HUES64 (cell line): ENCODE measurements at regions not wholly inside any gene's neighbourhood (a gene's known extent, or its start where the extent isn't known, plus 50 kb on each side); places are given as distances from the start of the nearest gene placed in this dataset.

Experiments used
- H3K27ac ChIP-seq: 2 replicates; pipeline ENCODE4 v1.7.0; 2013; ENCODE audit warnings: low read depth, low read length, inconsistent platforms
- H3K27me3 ChIP-seq: 2 replicates; pipeline ENCODE4 v1.6.1; 2013; ENCODE audit warnings: mild to moderate bottlenecking, low read length; ENCODE audit not compliant: insufficient read depth
- H3K36me3 ChIP-seq: 2 replicates; pipeline ENCODE4 v1.6.1; 2013; ENCODE audit warnings: mild to moderate bottlenecking, low read length; ENCODE audit not compliant: insufficient read depth
- H3K4me1 ChIP-seq: 2 replicates; pipeline ENCODE4 v1.6.1; 2013; ENCODE audit warnings: mild to moderate bottlenecking, low read length, moderate library complexity; ENCODE audit not compliant: insufficient read depth
- H3K4me3 ChIP-seq: 2 replicates; pipeline ENCODE4 v1.5.1; 2013; ENCODE audit warnings: mild to moderate bottlenecking, low read length, moderate library complexity
- H3K9ac ChIP-seq: 2 replicates; pipeline ENCODE4 v1.6.1; 2013; ENCODE audit warnings: mild to moderate bottlenecking, low read depth, low read length
- H3K9me3 ChIP-seq: 2 replicates; pipeline ENCODE4 v1.6.1; 2013; ENCODE audit warnings: low read depth, low read length; ENCODE audit not compliant: insufficient read depth
- WGBS: fragments of 150-250, 120-280 bp; methylation state at CpG from one replicate; pipeline ENCODE4 v1.1.7; 2013; ENCODE audit warnings: missing lambda C conversion rate; 5-methylcytosine and 5-hydroxymethylcytosine counted together

DNA sequence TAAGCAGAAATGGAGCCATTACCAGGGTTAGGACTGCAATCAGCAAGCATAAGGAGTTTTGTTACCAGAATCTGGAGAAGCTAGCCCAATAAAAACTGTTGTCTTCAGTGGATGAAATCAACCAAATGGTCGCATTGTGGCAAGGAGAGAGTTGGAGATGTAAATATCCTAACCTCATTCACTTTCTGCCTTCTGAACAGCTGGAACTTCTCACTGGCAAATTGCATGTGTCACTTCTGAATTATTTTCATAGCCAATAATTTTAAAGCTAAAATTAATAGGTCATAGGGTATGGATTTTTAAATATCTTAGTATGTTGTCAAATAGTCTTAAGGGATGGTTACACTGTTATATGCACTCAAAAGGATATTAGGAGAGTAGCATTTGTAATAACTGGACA lies 121.6 kb downstream of the SUCNR1 start:
- Histone ChIP-seq H3K27ac (no peak overlapping the region), H3K36me3 (no peaks in the 10 kb centered on the region)

DNA sequence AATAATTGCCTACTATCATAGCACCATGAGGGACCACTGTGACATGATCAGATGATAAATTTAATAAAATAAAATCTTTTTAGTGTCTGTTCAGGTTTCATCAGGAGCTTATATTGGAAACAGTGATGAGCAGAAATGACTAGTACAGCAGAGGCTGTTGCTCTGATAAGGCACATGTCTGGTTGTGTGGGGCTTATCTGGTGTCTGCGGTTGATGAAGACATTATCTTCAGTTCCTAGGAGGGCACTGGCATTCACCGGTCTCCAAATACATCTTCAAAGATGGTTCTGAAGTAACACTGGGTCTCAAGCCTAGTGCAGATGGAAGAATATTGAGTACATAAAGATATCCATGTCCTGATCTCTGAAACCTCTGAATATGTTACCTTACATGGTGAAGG lies 125.3 kb downstream of the SUCNR1 start:
- 96% methylated on average over 2 of the region's 2 CpGs for WGBS
- Histone ChIP-seq H3K4me1 (no peaks in the 10 kb centered on the region), H3K9me3 (no peaks in the 10 kb centered on the region), H3K9ac (no peak overlapping the region), H3K27ac (no peak overlapping the region), H3K27me3 (no peaks in the 10 kb centered on the region), H3K4me3 (no peak overlapping the region), H3K36me3 (no peaks in the 10 kb centered on the region)

More for the DNA sequence above, 121.6 kb downstream of the SUCNR1 start:
- Histone ChIP-seq H3K4me3 (no peak overlapping the region), H3K27me3 (no peaks in the 10 kb centered on the region), H3K4me1 (peaks cover 7% of the 10 kb centered on the region; the same call in 1 of the 2 replicates), H3K9ac (no peak overlapping the region), H3K9me3 (no peaks in the 10 kb centered on the region)
- 88% methylated on average over 1 of the region's 1 CpG for WGBS

DNA sequence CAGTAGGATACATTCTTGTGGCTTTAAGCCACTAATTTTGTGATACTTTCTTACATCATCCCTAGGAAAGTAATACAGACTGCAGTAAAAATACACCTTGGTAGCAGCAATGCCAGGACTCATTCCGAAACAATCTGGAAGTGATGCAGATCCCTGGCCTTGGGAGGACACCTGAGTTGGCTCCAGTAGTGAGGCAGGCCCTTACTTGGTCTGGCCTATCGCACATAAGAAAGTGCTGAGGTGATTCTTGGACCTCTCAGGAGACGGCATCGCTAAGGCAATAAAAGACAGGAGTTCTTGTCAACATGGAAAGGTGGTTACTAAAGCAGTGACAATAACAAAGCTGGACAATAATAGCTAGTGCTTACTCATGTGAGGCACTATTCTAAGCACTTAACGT lies 126.5 kb downstream of the SUCNR1 start:
- H3K9ac ChIP-seq, result no peak overlapping the region
- no peak overlapping the region for H3K27ac ChIP-seq
- no peaks in the 10 kb centered on the region for H3K36me3 ChIP-seq
- WGBS, result 95% methylated on average over 5 of the region's 5 CpGs
- H3K4me1 ChIP-seq, result no peaks in the 10 kb centered on the region
- H3K4me3 ChIP-seq, result no peak overlapping the region
- H3K9me3 ChIP-seq, result no peaks in the 10 kb centered on the region
- no peaks in the 10 kb centered on the region for H3K27me3 ChIP-seq

DNA sequence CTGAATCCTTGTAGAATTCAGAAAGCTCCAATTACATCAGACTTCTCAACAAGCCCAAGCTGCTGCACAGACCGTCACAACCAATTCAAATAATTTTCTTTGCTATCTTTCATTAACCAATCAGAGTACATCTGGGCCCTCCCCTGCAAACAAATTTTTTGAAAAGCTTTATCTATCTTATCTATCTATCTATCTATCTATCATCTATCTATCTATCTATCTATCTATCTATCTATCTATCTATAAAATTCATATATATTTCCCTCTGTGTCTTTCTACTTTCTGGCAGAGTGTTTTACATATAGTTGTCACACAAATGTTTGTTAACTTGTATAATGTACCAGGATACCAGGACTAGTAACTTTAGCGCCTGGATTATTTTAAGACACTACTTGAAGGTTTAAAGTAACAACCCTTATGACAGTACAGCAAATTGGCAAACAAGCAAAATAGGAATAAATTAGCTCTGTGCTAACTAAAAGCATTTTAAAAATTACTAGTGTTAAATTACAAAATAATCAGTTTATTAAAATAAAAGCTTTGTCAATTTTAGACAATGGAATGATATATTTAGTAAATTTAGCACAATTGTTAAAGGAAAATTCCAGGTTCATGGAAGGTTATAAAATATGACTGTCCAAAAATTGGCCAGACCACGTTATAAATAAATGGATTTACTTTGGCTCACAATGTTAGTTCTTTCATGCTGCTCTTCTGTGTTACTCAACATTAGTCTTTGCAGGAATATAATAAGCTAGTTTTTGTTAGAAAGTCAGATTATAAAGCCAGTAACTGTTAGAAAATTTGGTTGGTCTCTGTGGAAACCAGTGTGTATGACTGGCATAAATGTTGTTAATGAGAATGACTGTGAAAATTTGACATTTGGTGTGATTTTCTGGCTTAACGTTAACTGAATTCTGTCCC lies 138.6 kb downstream of the SUCNR1 start:
- Histone ChIP-seq H3K9me3 (no peaks in the 10 kb centered on the region), H3K4me3 (no peak overlapping the region), H3K27me3 (no peaks in the 10 kb centered on the region), H3K36me3 (no peaks in the 10 kb centered on the region), H3K9ac (no peak overlapping the region), H3K4me1 (no peaks in the 10 kb centered on the region), H3K27ac (no peak overlapping the region)
- WGBS, result 92% methylated on average over 4 of the region's 4 CpGs

DNA sequence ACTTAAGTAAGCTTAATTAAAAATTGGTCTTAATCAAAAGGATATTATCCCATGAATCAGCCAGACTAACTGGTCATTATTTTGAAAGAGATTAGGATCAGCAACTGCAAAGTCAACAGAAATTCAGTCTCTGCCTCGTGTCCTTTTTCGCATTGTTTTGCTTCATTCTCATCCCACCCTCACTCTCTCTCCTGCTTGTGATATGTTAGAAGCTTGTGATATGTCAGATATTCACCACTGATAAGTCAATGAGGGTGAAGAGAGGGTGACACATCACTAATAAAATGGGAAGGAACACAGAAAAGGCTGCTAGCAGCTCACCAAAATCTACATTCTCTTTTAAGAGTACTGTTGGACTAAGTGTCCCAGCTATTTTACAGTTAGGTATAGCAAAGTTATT lies 146.1 kb downstream of the SUCNR1 start:
- H3K4me3 ChIP-seq, result no peak overlapping the region
- no peaks in the 10 kb centered on the region for H3K9me3 ChIP-seq
- WGBS, result 93% methylated on average over 2 of the region's 2 CpGs
- no peak overlapping the region for H3K9ac ChIP-seq
- H3K27me3 ChIP-seq, result no peaks in the 10 kb centered on the region
- H3K4me1 ChIP-seq, result no peaks in the 10 kb centered on the region
- no peaks in the 10 kb centered on the region for H3K36me3 ChIP-seq
- H3K27ac ChIP-seq, result no peak overlapping the region

DNA sequence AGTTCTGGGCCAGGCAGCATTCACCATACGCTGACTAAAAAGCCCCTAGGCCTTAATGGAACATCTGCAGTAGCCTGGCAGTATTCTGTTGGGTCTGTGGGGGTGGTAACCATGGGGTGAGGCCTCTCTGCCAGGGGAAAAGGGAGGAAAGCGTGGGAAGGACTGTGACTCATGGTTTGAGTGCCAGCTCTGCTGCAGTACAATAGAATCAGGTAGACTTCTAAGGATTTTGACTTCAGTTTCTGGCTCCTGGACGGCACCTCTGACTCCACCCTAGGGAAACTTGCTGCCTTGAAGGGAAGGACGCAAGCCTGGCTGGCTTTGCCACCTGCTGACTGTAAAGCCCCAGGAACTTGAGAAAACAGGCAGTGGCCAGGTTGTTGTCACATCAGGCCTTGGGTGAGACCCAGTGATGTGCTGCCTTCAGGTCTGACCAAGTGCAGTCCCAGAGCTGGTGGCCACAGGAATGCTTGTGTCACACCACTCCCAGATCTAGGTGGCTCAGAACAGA lies 148.6 kb downstream of the SUCNR1 start:
- H3K9ac ChIP-seq, result no peak overlapping the region
- peaks cover 10% of the 10 kb centered on the region for H3K4me1 ChIP-seq
- 93% methylated on average over 4 of the region's 4 CpGs for WGBS
- H3K36me3 ChIP-seq, result no peaks in the 10 kb centered on the region
- no peaks in the 10 kb centered on the region for H3K27me3 ChIP-seq
- no peak overlapping the region for H3K27ac ChIP-seq
- H3K4me3 ChIP-seq, result no peak overlapping the region
- no peaks in the 10 kb centered on the region for H3K9me3 ChIP-seq

DNA sequence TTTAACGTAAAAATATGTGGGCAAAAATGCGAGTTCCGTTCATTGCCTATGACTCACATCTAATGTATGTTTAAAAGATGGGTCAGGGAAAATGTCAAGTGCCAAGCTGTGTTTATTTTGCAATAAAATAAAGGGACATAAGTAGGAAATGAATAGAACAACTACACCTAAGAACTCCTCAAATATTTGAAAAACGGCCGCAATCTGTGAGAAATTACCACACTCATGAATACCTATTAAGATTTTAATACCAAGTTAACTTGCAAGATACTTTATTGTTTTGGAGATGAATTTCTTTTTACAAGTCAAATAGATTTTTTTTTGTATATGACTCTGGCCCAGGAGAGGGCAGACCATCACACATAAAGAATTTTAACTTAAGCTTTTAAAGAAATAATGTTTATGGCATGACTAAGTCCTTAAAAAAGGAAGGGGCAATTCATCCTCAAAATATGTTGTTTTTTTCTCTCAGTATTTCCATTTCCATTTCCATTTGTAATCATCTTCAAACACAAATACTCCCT lies 152.7 kb downstream of the SUCNR1 start:
- Histone ChIP-seq H3K4me3 (no peak overlapping the region), H3K4me1 (peaks cover 10% of the 10 kb centered on the region), H3K9me3 (no peaks in the 10 kb centered on the region), H3K36me3 (no peaks in the 10 kb centered on the region), H3K27me3 (no peaks in the 10 kb centered on the region), H3K9ac (no peak overlapping the region), H3K27ac (no peak overlapping the region; the same call in 1 of the 2 replicates)
- 100% methylated on average over 3 of the region's 5 CpGs for WGBS

DNA sequence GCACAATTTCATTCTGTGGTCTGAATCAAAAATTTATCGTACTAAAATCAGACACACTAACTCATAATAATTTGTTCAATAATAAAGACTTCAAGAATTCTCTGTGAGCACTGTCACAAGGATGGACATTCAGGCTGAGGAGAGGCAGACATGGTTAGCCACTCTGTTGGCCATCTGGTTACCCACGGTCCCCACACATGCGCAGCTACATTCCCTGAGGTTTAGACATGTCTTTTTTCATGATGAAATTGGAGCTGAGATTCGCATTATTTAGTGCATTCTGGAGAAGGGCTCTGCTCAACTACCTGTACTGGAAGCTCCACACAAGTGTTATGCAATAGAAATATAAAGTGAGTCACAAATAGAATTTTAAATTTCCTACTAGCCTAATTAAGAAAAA lies 156.9 kb downstream of the SUCNR1 start:
- no peaks in the 10 kb centered on the region for H3K36me3 ChIP-seq
- 100% methylated on average over 4 of the region's 4 CpGs for WGBS
- H3K9ac ChIP-seq, result no peak overlapping the region
- H3K4me3 ChIP-seq, result no peak overlapping the region
- H3K27ac ChIP-seq, result no peak overlapping the region
- peaks cover 11% of the 10 kb centered on the region for H3K9me3 ChIP-seq
- no peaks in the 10 kb centered on the region for H3K27me3 ChIP-seq
- peaks cover 10% of the 10 kb centered on the region for H3K4me1 ChIP-seq

DNA sequence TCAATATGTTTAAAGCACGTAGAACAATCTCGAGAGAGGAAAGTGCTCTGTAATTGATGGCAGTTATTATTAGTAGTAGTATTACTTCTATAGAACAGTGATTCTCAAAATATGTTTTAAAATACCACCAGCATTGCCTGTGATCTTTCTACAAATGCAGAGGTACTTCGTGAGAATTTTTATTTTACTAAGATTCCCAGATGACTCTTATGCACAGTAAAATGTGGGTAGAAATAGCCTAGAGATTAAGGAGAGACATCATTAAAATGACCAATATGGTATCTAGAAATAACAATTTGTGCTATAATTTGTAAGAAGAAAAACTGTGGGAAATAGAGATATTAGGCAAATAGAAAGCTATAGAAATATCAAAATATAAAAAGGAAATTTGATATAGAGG lies 157.9 kb downstream of the SUCNR1 start:
- Histone ChIP-seq H3K9ac (no peak overlapping the region), H3K27ac (no peak overlapping the region), H3K9me3 (peaks cover 17% of the 10 kb centered on the region), H3K27me3 (no peaks in the 10 kb centered on the region), H3K4me1 (peaks cover 5% of the 10 kb centered on the region), H3K4me3 (no peak overlapping the region), H3K36me3 (no peaks in the 10 kb centered on the region)
- 92% methylated on average over 3 of the region's 3 CpGs for WGBS

DNA sequence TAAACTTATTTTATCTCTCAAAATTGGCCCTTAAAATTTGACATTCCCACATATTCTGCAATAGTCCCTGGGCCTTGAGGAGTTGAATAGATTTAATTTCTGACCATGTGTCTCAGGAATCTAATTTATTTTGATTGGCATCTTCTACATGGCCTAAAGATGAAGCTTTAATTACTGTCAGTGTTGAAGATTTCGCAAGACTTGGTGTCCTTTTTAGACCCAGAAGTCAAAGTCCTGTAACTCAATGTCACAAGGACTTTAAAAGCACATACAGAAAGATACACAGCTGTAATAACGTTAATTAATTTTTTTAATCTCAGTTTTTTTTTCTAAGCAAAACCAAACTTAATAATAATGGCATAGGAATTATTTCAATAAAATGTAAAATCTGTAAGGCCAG lies 163.9 kb downstream of the SUCNR1 start:
- no peak overlapping the region for H3K9ac ChIP-seq
- no peaks in the 10 kb centered on the region for H3K4me1 ChIP-seq
- no peaks in the 10 kb centered on the region for H3K27me3 ChIP-seq
- 91% methylated on average over 1 of the region's 2 CpGs for WGBS
- no peak overlapping the region for H3K27ac ChIP-seq
- H3K9me3 ChIP-seq, result peaks cover 49% of the 10 kb centered on the region
- H3K36me3 ChIP-seq, result no peaks in the 10 kb centered on the region
- no peak overlapping the region for H3K4me3 ChIP-seq

DNA sequence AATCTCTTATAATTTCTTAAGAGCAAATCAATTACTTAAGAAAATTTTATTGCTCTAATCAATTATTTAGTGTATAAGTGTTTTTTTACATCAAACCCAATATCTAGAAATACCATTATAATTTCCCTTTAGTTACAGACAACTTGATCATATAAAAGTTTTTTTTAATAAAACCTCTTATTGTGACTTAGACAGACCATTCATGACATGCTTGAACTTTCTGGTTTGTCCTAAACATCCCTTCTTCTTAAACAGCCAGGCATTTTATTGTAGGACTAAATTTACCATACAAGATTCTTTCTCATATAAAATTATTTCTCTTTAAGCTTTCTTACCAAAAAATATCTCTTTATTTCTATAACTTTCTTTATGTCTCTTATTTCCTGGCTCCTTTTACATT lies 164.5 kb downstream of the SUCNR1 start:
- Histone ChIP-seq H3K4me1 (no peaks in the 10 kb centered on the region), H3K36me3 (no peaks in the 10 kb centered on the region), H3K27ac (no peak overlapping the region), H3K9ac (no peak overlapping the region), H3K27me3 (no peaks in the 10 kb centered on the region), H3K4me3 (no peak overlapping the region), H3K9me3 (peaks cover 49% of the 10 kb centered on the region)
